GM21367 (cell line): ENCODE measurements at regions not wholly inside any gene's neighbourhood (a gene's known extent, or its start where the extent isn't known, plus 50 kb on each side); places are given as distances from the start of the nearest gene placed in this dataset.

Experiments
- ATAC-seq: cut with Tn5 transposase; IDR thresholded peaks from one replicate; pipeline ENCODE4 v1.9.1; 2021; ENCODE audit not compliant: unreplicated experiment

GRCh38 chr14:46788994-46789393, 137.4 kb upstream of the RPL10L start:
- ATAC-seq, result no peak

GRCh38 chr14:46782281-46782680, 130.7 kb upstream of the RPL10L start:
- no peak for ATAC-seq

- ATAC-seq, result peak; percentile 100
These were observed 117.7 kb upstream of the RPL10L start for GRCh38 chr14:46769292-46769691.

- no peak for ATAC-seq
These were observed 95.5 kb upstream of the RPL10L start for GRCh38 chr14:46747001-46747652.

DNA sequence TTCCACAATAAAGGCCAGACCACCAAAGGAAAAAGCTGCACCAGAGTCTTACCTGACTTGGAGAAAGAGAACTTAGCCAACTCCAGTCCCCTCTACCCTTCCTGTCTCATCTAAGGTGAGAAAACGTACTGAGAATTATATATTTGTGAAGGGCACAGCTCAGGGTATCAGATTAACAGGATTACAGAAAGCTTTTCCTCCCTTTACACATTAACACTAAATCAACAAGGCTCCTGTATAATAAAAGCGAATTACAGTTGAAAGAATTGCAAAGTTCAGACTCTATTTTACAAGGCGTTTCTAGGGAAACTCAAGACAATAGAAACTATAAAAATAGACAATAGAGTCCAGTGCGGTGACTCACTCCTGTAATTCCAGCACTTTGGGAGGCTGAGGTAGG, 82.7 kb upstream of the RPL10L start:
- ATAC-seq, result no peak

GRCh38 chr14:46717211-46717610, 65.6 kb upstream of the RPL10L start:
- ATAC-seq, result no peak
